ENCODE measurements at regions not wholly inside any gene's neighbourhood (a gene's known extent, or its start where the extent isn't known, plus 50 kb on each side); places are given as distances from the start of the nearest gene placed in this dataset.

DNA sequence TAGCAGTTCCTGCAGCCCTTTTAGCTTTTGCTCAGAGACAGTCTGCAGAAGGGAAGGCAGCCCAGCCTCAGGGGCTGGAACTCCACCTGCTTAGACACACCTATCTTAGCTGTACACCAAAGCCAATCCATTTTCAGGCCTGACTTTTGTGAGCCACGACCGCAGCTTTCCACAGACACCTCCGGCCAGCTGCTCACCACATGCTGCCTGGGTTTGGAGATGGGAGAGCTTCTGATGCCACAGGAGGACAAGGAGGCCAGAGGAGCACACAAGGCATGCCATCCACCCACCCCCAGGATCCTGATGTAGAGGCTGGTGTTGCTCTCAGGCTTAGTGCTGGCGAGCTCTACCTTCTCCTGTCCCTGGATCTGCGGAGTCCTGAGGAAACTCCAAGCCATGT is 141.8 kb upstream of the NALF2 start:
- Histone ChIP-seq H3K4me2 (ENCODE audit: insufficient read depth, insufficient read length, low read length) (no peak overlapping the region), H3T11ph (ENCODE audit: low read length) (no peak overlapping the region), H3K79me1 (ENCODE audit: insufficient read depth, low read depth, low read length, poor library complexity, severe bottlenecking) (no peaks in the 10 kb centered on the region), H2AK5ac (ENCODE audit: insufficient read length, low read length) (no peak overlapping the region), H2BK5ac (ENCODE audit: insufficient read length, low read length) (no peak overlapping the region), H2BK120ac (ENCODE audit: low read depth, low read length, poor library complexity, severe bottlenecking) (no peak overlapping the region), H3K9ac (ENCODE audit: extremely low read depth, insufficient read length, low read length) (no peak overlapping the region), H3K23ac (ENCODE audit: insufficient read length, low read depth, low read length) (no peak overlapping the region), H4K91ac (ENCODE audit: insufficient read length, low read depth, low read length) (no peak overlapping the region), H4K5ac (ENCODE audit: insufficient read length, low read depth, low read length) (no peak overlapping the region), H2AFZ (ENCODE audit: low read length) (no peak overlapping the region), H3K4ac (ENCODE audit: low read depth, low read length) (no peak overlapping the region), H3K23me2 (ENCODE audit: insufficient read length, low read depth, low read length, poor library complexity, severe bottlenecking) (no peaks in the 10 kb centered on the region), H2BK20ac (ENCODE audit: low read depth, low read length, poor library complexity, severe bottlenecking) (no peak overlapping the region), H4K8ac (replicated peaks; ENCODE audit: insufficient read length, low read depth, low read length) (no peak overlapping the region), H2BK12ac (ENCODE audit: insufficient read length, low read depth, low read length) (no peak overlapping the region), H2BK15ac (ENCODE audit: low read depth, low read length) (no peak overlapping the region), H3K4me1 (ENCODE audit: insufficient read depth, low read length) (no peaks in the 10 kb centered on the region), H3K27ac (ENCODE audit: insufficient read length, low read depth, low read length) (no peak overlapping the region), H3K18ac (ENCODE audit: insufficient read length, low read depth, low read length) (no peak overlapping the region), H3K27me3 (ENCODE audit: insufficient read depth, low read length) (no peaks in the 10 kb centered on the region), H4K20me1 (ENCODE audit: control insufficient read depth, insufficient read depth, insufficient read length) (no peaks in the 10 kb centered on the region), H3K9me3 (ENCODE audit: control insufficient read depth, low read depth, low read length) (peaks cover 13% of the 10 kb centered on the region), H3K56ac (ENCODE audit: insufficient read length, low read depth, low read length) (no peak overlapping the region), H3K14ac (ENCODE audit: insufficient read depth, low read length) (no peak overlapping the region), H3K79me2 (ENCODE audit: insufficient read depth, low read length) (no peaks in the 10 kb centered on the region)
- peaks cover 0 to under 1% (median 0%) of the 10 kb centered on the region in 3 experiments; a peak in 1 of 7 replicates for H3K36me3 Mint-ChIP-seq (ENCODE audit: insufficient read depth in 1 of 3, low read depth in 3 of 3)
- no peak overlapping the region for H3K4me3 Mint-ChIP-seq
- no peak for DNase-seq
- no peak overlapping the region for H3K27ac Mint-ChIP-seq
- peaks cover 24% of the 10 kb centered on the region for H3K27me3 Mint-ChIP-seq (ENCODE audit: low read depth)
- H3K9me3 Mint-ChIP-seq = peaks cover 36 to 56% of the 10 kb centered on the region in 2 experiments
- no peak for TF ChIP-seq CTCF (conservative IDR thresholded peaks at IDR 0.05)
- H3K4me1 Mint-ChIP-seq = peaks cover 5 to 12% of the 10 kb centered on the region in 2 experiments; a peak in 3 of 4 replicates
- no CpG with 5 or more reads among the region's 5 CpGs for WGBS (ENCODE audit: extremely low coverage, insufficient read length, low lambda C conversion rate)
